ENCODE measurements at regions not wholly inside any gene's neighbourhood (a gene's known extent, or its start where the extent isn't known, plus 50 kb on each side); places are given as distances from the start of the nearest gene placed in this dataset.

DNA sequence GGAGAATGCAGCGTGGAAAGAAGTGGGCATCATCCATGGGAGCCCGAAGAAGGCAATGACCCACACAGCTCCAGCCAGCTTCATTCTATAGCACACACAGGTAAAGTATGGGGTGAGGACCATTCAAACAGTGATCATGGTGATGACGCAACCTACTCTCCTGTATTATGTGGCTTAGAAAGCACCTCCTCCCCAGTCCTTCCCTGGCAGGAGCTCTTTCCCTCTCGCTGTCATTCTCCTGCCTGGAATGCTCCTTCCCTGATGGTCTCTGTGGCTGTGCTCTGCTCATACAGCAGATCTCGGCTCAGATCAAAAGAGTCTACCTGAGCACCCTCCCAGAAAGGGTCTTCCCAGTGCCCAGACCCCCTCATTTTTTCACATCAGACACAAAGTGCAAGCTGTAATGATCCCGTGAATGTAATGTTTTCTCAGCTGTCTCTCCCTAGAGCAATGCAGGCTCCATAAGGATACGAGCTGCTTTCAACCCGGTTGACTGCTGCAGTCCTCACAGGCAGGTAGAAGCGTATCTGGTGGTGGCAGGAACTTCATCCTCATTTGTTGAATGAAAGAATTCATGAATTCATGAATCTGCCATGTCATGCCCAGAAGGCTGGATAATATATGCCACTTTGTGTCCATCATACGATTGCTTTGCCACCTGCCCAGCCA, 248.8 kb downstream of the HS3ST3A1 start:
- no peak for DNase-seq

GRCh38 chr17:13351046-13351445, 250.7 kb downstream of the HS3ST3A1 start:
- no peak for DNase-seq

GRCh38 chr17:13350466-13350865, 251.3 kb downstream of the HS3ST3A1 start:
- no peak for DNase-seq

DNA sequence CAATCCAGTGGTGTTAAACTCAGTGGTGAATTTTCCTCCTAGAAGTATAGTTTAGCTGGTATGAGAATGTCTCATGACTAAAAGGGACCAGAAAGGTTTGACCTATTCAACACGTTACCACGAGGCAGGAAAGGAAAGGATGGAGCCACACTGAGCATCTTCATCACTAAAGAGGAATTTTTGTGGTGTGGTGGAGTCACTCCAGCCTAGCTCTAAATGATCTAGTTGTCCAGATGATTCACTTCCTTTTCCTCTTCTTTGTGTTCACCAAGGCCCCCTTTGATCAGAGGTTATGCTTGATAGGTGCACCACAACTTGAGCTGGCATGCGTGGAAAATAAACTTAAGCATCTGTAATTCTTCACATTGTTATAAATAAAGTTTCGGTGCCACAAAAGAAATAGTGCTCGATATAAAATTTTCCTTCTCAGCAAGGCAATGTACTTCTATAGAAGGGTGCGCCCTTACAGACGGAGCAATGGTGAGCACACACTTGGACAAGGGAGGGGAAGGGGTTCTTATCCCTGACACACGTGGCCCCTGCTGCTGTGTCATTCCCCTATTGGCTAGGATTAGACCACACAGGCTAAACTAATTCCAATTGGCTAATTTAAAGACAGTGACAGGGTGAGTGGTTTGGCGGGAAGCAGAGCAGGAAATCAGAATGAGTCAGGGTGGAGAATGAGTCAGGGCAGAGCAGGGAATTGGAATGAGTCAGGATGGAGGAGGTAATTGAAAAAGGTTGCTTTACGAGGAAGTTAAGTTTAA, 254.6 kb downstream of the HS3ST3A1 start:
- DNase-seq = peak; percentile 96

DNA sequence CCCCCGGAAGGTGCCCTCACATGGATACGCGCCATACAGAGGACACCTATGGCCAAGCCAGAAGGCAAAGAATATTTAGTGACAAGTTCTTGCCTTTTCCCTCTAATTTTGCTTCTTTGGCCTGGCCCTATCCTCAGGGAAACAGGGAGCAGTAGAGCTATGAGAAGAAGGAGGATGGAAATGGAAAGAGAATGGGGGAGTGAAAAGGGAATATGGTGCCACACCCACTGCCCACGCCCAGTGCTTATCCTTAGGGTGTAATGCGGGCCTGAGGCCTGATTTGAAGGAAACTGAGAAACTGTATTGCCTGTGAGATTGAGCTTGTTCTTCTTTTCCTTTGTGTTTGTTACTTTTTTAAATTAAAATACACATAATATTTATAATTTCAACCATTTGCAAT, 255.1 kb downstream of the HS3ST3A1 start:
- no peak for DNase-seq

GRCh38 chr17:13346081-13346533, 255.6 kb downstream of the HS3ST3A1 start:
- peak; percentile 79 for DNase-seq

GRCh38 chr17:13338421-13338820, 263.3 kb downstream of the HS3ST3A1 start:
- DNase-seq = no peak

DNA sequence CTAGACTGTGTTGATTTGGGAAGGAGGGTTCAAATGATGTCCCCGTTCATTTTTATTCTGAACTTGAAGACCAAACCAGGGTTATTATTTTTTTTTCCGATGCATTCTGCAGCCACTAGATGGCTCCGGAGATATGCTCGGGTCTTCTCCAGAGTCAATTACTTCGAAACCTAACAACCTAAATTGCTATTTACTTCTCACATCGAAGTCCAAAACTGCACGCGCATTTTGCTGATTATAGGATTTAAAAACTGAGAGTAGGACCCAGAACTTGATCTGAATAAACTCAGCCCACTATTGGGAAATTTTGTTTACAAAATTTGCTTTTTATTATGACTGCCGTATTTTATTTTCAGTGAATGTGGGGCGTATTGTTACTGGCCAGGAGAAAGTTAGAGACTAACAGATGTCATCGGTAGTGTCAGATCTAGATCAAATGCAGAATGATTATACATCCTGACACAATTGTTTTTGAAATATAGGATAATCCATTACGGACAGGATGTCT, 263.8 kb downstream of the HS3ST3A1 start:
- DNase-seq = no peak

DNA sequence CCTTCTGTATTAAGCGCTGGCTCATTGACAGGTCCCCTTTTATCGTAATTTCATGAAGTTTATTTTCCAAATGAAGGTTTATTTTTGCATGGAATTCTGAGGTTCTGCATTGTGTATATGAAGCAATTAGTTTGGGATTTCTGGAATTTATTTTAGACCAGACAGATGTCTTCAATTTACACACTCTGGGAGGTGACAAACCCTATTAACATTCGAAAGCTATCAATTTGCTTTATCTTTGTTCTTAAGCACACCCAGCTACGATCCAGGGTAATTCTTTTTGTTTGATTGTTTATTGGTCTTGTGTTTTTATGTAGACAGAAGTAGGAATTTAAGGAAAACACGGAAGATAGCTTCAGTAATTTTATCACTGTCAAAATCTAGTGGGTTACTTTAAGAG, 264.6 kb downstream of the HS3ST3A1 start:
- no peak for DNase-seq

- no peak for DNase-seq
These were observed 267.4 kb downstream of the HS3ST3A1 start for GRCh38 chr17:13334374-13334773.

DNA sequence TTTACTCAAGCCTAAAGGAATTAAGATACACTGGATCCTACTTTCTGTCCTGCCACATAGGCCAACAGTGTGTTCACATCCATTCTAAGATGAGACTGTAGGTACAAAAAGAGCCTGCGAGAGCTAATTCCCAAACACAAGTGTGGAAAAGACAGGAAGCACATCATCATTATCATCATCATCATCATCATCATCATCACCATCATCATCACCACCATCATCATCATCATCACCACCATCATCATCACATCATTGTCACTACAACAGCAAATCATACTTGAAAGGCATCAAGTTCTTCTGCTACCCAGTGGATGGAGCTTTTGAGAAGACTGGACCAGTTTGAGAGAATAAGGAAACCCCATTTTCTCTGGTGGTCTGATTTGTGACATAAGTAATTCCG, 268.1 kb downstream of the HS3ST3A1 start:
- DNase-seq = no peak

DNA sequence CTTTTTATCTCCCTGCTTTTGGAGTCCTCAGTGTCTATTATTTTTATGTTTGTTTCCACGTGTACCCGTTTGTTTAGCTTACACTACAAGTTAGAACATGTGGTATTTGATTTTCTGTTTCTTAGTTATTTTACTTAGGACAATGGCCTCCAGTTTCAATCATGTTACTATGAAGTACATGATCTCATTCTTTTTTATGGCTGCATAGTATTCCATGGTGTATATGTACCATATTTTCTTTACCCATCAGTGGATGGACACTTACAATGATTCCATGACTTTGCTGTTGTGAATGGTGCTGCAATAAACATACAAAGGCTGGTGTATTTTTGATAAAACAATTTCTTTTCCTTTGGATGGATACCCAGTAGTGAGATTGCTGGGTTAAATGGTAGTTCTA, 269.5 kb downstream of the HS3ST3A1 start:
- DNase-seq = no peak

DNA sequence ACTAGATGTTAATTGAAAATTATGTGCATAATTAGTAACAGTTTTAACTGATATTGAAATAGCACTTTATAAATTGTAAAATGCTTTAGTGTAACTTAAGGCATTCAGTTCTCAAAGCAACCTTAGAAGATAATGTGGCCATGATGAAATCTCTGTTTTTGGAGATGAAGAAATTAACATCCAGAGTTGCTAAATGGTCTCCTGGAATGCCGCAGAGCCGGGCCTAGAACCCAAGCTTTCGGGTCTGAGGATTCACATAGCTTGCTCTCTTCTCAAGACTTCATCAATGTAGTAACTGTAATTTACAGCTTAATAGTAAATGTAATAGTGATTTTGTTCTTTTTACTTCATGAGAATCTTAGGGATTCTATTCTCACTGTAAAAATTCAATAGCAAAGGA, 272.3 kb downstream of the HS3ST3A1 start:
- DNase-seq = no peak

DNA sequence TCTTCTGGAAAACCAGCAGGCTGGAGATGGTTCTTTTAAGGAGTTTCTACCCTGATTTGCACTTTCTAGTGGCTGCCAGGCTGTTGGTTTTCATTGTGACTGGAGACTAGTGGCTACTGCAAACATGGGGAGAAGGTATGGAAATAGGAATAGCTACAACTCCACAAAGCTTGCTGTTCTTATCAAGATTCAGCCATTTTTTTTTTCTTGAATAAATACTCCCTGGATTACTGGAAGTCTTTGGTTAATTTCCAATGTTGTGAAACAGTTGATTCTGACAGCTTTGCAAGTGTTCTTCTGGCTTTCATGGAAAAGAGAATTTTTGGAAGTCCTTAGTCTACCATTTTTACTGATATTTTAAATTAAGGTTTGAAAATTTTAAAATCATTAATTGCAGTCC, 277.7 kb downstream of the HS3ST3A1 start:
- no peak for DNase-seq

- DNase-seq = no peak
These were observed 279.6 kb downstream of the HS3ST3A1 start for GRCh38 chr17:13321951-13322701.

DNA sequence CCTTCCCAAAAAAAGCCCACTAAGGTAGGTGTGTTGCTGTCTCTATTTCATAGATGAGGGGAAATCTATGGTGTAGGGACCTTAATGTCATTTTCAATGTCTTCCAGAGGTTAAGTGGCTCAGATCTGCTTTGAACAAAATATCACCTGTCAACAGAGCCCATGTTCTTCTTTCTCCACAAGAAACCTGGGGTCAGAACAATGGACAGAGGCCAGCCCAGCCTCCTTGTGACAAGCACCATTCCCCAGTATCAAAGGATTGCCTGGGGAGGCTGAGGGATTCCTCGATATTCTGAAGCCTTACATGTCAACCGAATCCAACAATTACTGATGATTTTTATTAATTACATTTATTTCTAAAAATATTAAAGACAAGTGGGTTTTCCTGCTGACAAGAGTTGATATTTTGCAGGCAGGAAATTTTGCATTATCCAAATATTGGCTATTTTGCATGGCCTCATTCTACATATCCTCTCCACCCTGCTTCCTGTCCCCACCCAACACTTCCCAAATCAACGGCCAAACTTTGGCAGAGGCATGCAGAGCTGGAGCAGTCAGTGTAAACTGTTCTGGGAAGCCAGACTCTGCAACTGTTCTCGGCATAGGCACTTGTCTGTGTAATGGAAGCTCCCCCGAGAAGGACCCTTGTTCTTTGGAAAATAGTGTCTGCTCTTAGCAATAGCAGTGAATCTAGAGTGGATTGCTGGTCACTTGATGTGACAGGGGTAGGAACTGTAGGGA, 281.5 kb downstream of the HS3ST3A1 start:
- no peak for DNase-seq

- no peak for DNase-seq
These were observed 285.1 kb downstream of the HS3ST3A1 start for GRCh38 chr17:13316657-13317056.

- no peak for DNase-seq
These were observed 290.4 kb downstream of the HS3ST3A1 start for GRCh38 chr17:13311306-13311705.

DNA sequence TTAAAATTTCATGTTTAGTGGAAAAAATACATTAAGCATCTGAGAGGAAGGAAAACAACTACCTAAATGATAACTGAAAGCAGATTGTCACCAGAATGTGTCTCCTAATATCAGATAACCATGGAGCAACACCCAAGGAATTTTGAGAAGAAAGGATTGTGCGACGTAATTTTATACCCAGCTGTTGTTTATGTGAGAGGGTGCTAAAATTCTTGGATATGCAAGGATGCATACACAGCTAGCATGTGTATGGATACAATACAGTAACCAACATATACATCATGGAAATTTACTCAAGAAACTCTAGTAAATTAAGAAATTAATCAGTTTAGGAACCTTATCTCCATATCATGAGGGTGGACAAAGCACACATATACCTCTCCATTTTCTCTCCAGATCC, 290.9 kb downstream of the HS3ST3A1 start:
- DNase-seq = no peak

- peak; percentile 61 for DNase-seq
These were observed 288.6 kb upstream of the ELAC2 start for GRCh38 chr17:13306310-13306962.

DNA sequence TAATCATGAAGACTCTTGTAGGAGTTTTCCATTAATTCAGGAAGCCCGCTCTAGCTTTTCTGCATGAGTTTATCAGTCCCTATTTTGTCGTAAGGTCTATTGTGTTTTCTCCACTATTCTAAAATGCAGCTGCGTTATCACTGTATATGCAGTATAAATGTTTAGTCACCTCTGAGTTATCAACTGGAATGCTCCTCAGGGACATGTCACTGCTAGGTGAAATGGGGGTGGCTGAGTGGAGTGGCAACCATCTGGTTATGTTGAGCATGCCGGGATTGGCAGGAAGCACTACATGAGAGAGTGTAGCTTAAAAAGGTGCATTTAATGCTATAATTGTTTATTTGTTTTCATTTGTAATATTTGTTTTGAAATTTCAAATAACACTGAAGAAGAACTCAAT, 285.2 kb upstream of the ELAC2 start:
- no peak for DNase-seq

- DNase-seq = no peak
These were observed 284.6 kb upstream of the ELAC2 start for GRCh38 chr17:13302419-13302818.
